Trophoblast cell (in vitro differentiated cells and primary cell): ENCODE measurements at regions not wholly inside any gene's neighbourhood (a gene's known extent, or its start where the extent isn't known, plus 50 kb on each side); places are given as distances from the start of the nearest gene placed in this dataset.

Experiments used
- DNase-seq, 2 donors: peaks; one replicate each; pipeline ENCODE4 v3.0.0-alpha.2; 2016
- H2AFZ ChIP-seq: 2 replicates; pipeline ENCODE4 v1.6.1; 2013; ENCODE audit warnings: low read length, moderate library complexity, mild to moderate bottlenecking; ENCODE audit not compliant: insufficient read depth, poor library complexity
- H2AK5ac ChIP-seq: 2 replicates; pipeline ENCODE4 v1.6.1; 2013; ENCODE audit warnings: mild to moderate bottlenecking, low read length
- H2BK120ac ChIP-seq: 2 replicates; pipeline ENCODE4 v1.6.1; 2013; ENCODE audit warnings: low read length, mild to moderate bottlenecking, moderate library complexity; ENCODE audit not compliant: insufficient read depth, poor library complexity
- H2BK12ac ChIP-seq: 2 replicates; pipeline ENCODE4 v1.6.1; 2013; ENCODE audit warnings: mild to moderate bottlenecking, low read length, moderate library complexity
- H2BK5ac ChIP-seq: 2 replicates; pipeline ENCODE4 v1.6.1; 2013; ENCODE audit warnings: low read length, low read depth, moderate library complexity, mild to moderate bottlenecking; ENCODE audit not compliant: poor library complexity
- H3K14ac ChIP-seq: 2 replicates; pipeline ENCODE4 v1.6.1; 2013; ENCODE audit warnings: mild to moderate bottlenecking, low read length
- H3K18ac ChIP-seq: 2 replicates; pipeline ENCODE4 v1.6.1; 2013; ENCODE audit warnings: mild to moderate bottlenecking, low read length
- H3K23ac ChIP-seq: 2 replicates; pipeline ENCODE4 v1.6.1; 2013; ENCODE audit warnings: low read length
- H3K27ac ChIP-seq: 2 replicates; pipeline ENCODE4 v1.5.1; 2013; ENCODE audit warnings: low read depth, mild to moderate bottlenecking, inconsistent platforms, low read length, moderate library complexity
- H3K27me3 ChIP-seq: 2 replicates; pipeline ENCODE4 v1.6.1; 2013; ENCODE audit warnings: inconsistent platforms, mild to moderate bottlenecking, low read length, moderate library complexity; ENCODE audit not compliant: insufficient read depth
- H3K36me3 ChIP-seq, 2 experiments: 1 replicate in 1 of 2; 2 replicates in 1 of 2; pipeline ENCODE4 v1.6.1; 2013; ENCODE audit warnings: low read length in 2 of 2, mild to moderate bottlenecking in 2 of 2, moderate library complexity in 1 of 2; ENCODE audit not compliant: insufficient read depth in 2 of 2, control insufficient read depth in 1 of 2
- H3K4ac ChIP-seq: 2 replicates; pipeline ENCODE4 v1.6.1; 2013; ENCODE audit warnings: low read depth, mild to moderate bottlenecking, low read length, moderate library complexity
- H3K4me1 ChIP-seq, 2 experiments: 1 replicate in 1 of 2; 2 replicates in 1 of 2; pipeline ENCODE4 v1.6.1; 2013; ENCODE audit warnings: low read length in 2 of 2, mild to moderate bottlenecking in 2 of 2, moderate library complexity in 1 of 2; ENCODE audit not compliant: insufficient read depth in 2 of 2, control insufficient read depth in 1 of 2
- H3K4me2 ChIP-seq: 2 replicates; pipeline ENCODE4 v1.6.1; 2013; ENCODE audit warnings: inconsistent platforms, mild to moderate bottlenecking, low read length, moderate library complexity
- H3K4me3 ChIP-seq: 2 replicates; pipeline ENCODE4 v1.5.1; 2013; ENCODE audit warnings: mild to moderate bottlenecking, low read depth, low read length, inconsistent platforms
- H3K79me1 ChIP-seq: one replicate; pipeline ENCODE4 v1.6.1; 2013; ENCODE audit warnings: low read length
- H3K79me2 ChIP-seq: 2 replicates; pipeline ENCODE4 v1.6.1; 2013; ENCODE audit warnings: low read length, mild to moderate bottlenecking; ENCODE audit not compliant: control insufficient read depth, insufficient read depth, poor library complexity
- H3K9ac ChIP-seq: 2 replicates; pipeline ENCODE4 v1.6.1; 2013; ENCODE audit warnings: mild to moderate bottlenecking, low read length
- H3K9me3 ChIP-seq: 2 replicates; pipeline ENCODE4 v1.6.1; 2013; ENCODE audit warnings: low read depth, mild to moderate bottlenecking, control low read depth, inconsistent platforms, low read length; ENCODE audit not compliant: insufficient read depth
- H4K12ac ChIP-seq: 2 replicates; pipeline ENCODE4 v1.6.1; 2013; ENCODE audit warnings: low read depth, mild to moderate bottlenecking, low read length, moderate library complexity
- H4K8ac ChIP-seq: 2 replicates; pipeline ENCODE4 v1.6.1; 2013; ENCODE audit warnings: low read depth, mild to moderate bottlenecking, low read length, moderate library complexity
- H4K91ac ChIP-seq: one replicate; pipeline ENCODE4 v1.6.1; 2013; ENCODE audit warnings: low read depth, mild to moderate bottlenecking, low read length, moderate library complexity
- WGBS: extraction: QIAGEN DNeasy Blood & Tissue Kit; methylation state at CpG from one replicate; pipeline ENCODE4 v1.1.7; 2013; ENCODE audit warnings: missing lambda C conversion rate; ENCODE audit not compliant: insufficient read length, insufficient coverage; ENCODE audit errors: extremely low coverage; 5-methylcytosine and 5-hydroxymethylcytosine counted together

GRCh38 chr1:58096714-58097113 is 449.8 kb downstream of the OMA1 start:
- no peak overlapping the region for H3K23ac ChIP-seq
- no peaks in the 10 kb centered on the region for H3K36me3 ChIP-seq
- H2BK12ac ChIP-seq = no peak overlapping the region
- no peak overlapping the region for H3K4me2 ChIP-seq
- no peak overlapping the region for H3K4ac ChIP-seq
- no peak overlapping the region for H3K27ac ChIP-seq
- no peak overlapping the region for H4K8ac ChIP-seq
- DNase-seq = no peak
- H4K12ac ChIP-seq = no peak overlapping the region
- H3K79me1 ChIP-seq = no peaks in the 10 kb centered on the region
- no peak overlapping the region for H4K91ac ChIP-seq
- no peaks in the 10 kb centered on the region for H3K4me1 ChIP-seq
- no CpG with 5 or more reads among the region's 2 CpGs for WGBS
- H3K9ac ChIP-seq = no peak overlapping the region
- H3K27me3 ChIP-seq = no peaks in the 10 kb centered on the region
- H2BK120ac ChIP-seq = no peak overlapping the region
- no peak overlapping the region for H3K4me3 ChIP-seq
- no peak overlapping the region for H2AFZ ChIP-seq
- H2AK5ac ChIP-seq = no peak overlapping the region
- H3K14ac ChIP-seq = no peak overlapping the region
- no peak overlapping the region for H3K18ac ChIP-seq
- no peaks in the 10 kb centered on the region for H3K79me2 ChIP-seq
- no peak overlapping the region for H2BK5ac ChIP-seq
- H3K9me3 ChIP-seq = no peaks in the 10 kb centered on the region

GRCh38 chr1:58095183-58095582 is 451.3 kb downstream of the OMA1 start:
- Histone ChIP-seq H4K91ac (no peak overlapping the region), H3K4ac (no peak overlapping the region), H2BK5ac (no peak overlapping the region), H4K12ac (no peak overlapping the region), H3K79me1 (no peaks in the 10 kb centered on the region), H2BK12ac (no peak overlapping the region), H3K18ac (no peak overlapping the region), H3K23ac (no peak overlapping the region), H3K9ac (no peak overlapping the region), H4K8ac (no peak overlapping the region), H3K4me2 (no peak overlapping the region), H3K79me2 (no peaks in the 10 kb centered on the region), H2AFZ (no peak overlapping the region), H3K14ac (no peak overlapping the region), H3K4me1 (no peaks in the 10 kb centered on the region), H3K36me3 (no peaks in the 10 kb centered on the region), H2BK120ac (no peak overlapping the region), H3K27ac (no peak overlapping the region), H3K27me3 (no peaks in the 10 kb centered on the region), H3K4me3 (no peak overlapping the region), H3K9me3 (no peaks in the 10 kb centered on the region), H2AK5ac (no peak overlapping the region)
- DNase-seq = no peak
- no CpG with 5 or more reads among the region's 5 CpGs for WGBS

- no peak overlapping the region for H4K8ac ChIP-seq
- no peaks in the 10 kb centered on the region for H3K79me2 ChIP-seq
- DNase-seq = no peak
- H3K36me3 ChIP-seq = no peaks in the 10 kb centered on the region
- no peak overlapping the region for H4K12ac ChIP-seq
- H3K18ac ChIP-seq = no peak overlapping the region
- H2AK5ac ChIP-seq = no peak overlapping the region
- no peaks in the 10 kb centered on the region for H3K79me1 ChIP-seq
- no peak overlapping the region for H4K91ac ChIP-seq
- H3K4ac ChIP-seq = no peak overlapping the region
- H3K4me1 ChIP-seq = no peaks in the 10 kb centered on the region
- no peaks in the 10 kb centered on the region for H3K9me3 ChIP-seq
- no CpG with 5 or more reads among the region's 2 CpGs for WGBS
- no peak overlapping the region for H2AFZ ChIP-seq
- no peak overlapping the region for H2BK120ac ChIP-seq
- H3K4me2 ChIP-seq = no peak overlapping the region
- H3K27me3 ChIP-seq = no peaks in the 10 kb centered on the region
- H3K4me3 ChIP-seq = no peak overlapping the region
- H3K23ac ChIP-seq = no peak overlapping the region
- H3K9ac ChIP-seq = no peak overlapping the region
- no peak overlapping the region for H3K27ac ChIP-seq
- no peak overlapping the region for H3K14ac ChIP-seq
- no peak overlapping the region for H2BK12ac ChIP-seq
- no peak overlapping the region for H2BK5ac ChIP-seq
Observed at GRCh38 chr1:58094221-58094620, 452.3 kb downstream of the OMA1 start.

GRCh38 chr1:58090640-58091039 is 455.9 kb downstream of the OMA1 start:
- H3K4me2 ChIP-seq = no peak overlapping the region
- H2AK5ac ChIP-seq = no peak overlapping the region

More at GRCh38 chr1:58090640-58091039, 455.9 kb downstream of the OMA1 start:
- Histone ChIP-seq H3K27ac (no peak overlapping the region), H3K36me3 (no peaks in the 10 kb centered on the region), H2BK120ac (no peak overlapping the region), H3K79me2 (no peaks in the 10 kb centered on the region), H4K8ac (no peak overlapping the region), H3K9ac (no peak overlapping the region), H3K4me3 (no peak overlapping the region), H4K91ac (no peak overlapping the region), H2BK12ac (no peak overlapping the region), H3K14ac (no peak overlapping the region), H3K27me3 (no peaks in the 10 kb centered on the region), H2AFZ (no peak overlapping the region), H3K4ac (no peak overlapping the region), H2BK5ac (no peak overlapping the region), H3K18ac (no peak overlapping the region), H3K9me3 (no peaks in the 10 kb centered on the region), H3K79me1 (no peaks in the 10 kb centered on the region), H4K12ac (no peak overlapping the region), H3K4me1 (no peaks in the 10 kb centered on the region), H3K23ac (no peak overlapping the region)
- DNase-seq = no peak
- WGBS = no CpG with 5 or more reads among the region's 2 CpGs
